Suprapubic skin (tissue), 4 donors: ENCODE measurements at regions not wholly inside any gene's neighbourhood (a gene's known extent, or its start where the extent isn't known, plus 50 kb on each side); places are given as distances from the start of the nearest gene placed in this dataset.

ENCODE experiments used
- DNase-seq, 2 donors: peaks; one replicate each; pipeline ENCODE4 v3.0.0-alpha.2; 2019; ENCODE audit warnings: low spot score in 2 of 2
- H3K27ac ChIP-seq: fragments of 200-600 bp; sonication (generic); one replicate; pipeline ENCODE4 v1.5.1; 2019
- H3K27me3 ChIP-seq: fragments of 200-600 bp; sonication (generic); one replicate; pipeline ENCODE4 v1.5.1; 2019
- H3K36me3 ChIP-seq: fragments of 200-600 bp; sonication (generic); one replicate; pipeline ENCODE4 v1.5.1; 2019
- H3K4me1 ChIP-seq: fragments of 200-600 bp; sonication (generic); one replicate; pipeline ENCODE4 v1.5.1; 2019
- H3K4me3 ChIP-seq: fragments of 200-600 bp; sonication (generic); one replicate; pipeline ENCODE4 v1.5.1; 2019; ENCODE audit warnings: mild to moderate bottlenecking
- H3K9me3 ChIP-seq: fragments of 200-600 bp; sonication (generic); one replicate; pipeline ENCODE4 v1.5.1; 2019
- EP300 ChIP-seq: sonication (generic); formaldehyde crosslinking; IDR thresholded peaks from one replicate; pipeline ENCODE4 v1.6.1; 2017; ENCODE audit warnings: antibody characterized with exemption
- POLR2A ChIP-seq, 2 donors: fragments of 450-650 bp; IDR thresholded peaks; one replicate each; pipeline ENCODE4 v1.6.1; 2017; ENCODE audit warnings: antibody characterized with exemption in 2 of 2, mild to moderate bottlenecking in 2 of 2, moderate library complexity in 2 of 2
- POLR2AphosphoS5 ChIP-seq, 3 donors: sonication (generic); formaldehyde crosslinking; IDR thresholded peaks; one replicate each; pipeline ENCODE4 v1.6.1; 2017; ENCODE audit warnings: antibody characterized with exemption in 3 of 3
- WGBS: methylation state at CpG from one replicate; pipeline ENCODE4 v1.1.5; 2018; 5-methylcytosine and 5-hydroxymethylcytosine counted together
- TF ChIP-seq, protein P1 (sequence below), 2 donors: fragments of 200-600 bp in 1 of 2; fragments of 450-650 bp in 1 of 2; sonication (generic) in 1 of 2; IDR thresholded peaks; one replicate each; pipeline ENCODE4 v1.5.1; 2016 to 2019; ENCODE audit warnings: antibody characterized with exemption in 2 of 2, mild to moderate bottlenecking in 1 of 2, moderate library complexity in 1 of 2

DNA sequence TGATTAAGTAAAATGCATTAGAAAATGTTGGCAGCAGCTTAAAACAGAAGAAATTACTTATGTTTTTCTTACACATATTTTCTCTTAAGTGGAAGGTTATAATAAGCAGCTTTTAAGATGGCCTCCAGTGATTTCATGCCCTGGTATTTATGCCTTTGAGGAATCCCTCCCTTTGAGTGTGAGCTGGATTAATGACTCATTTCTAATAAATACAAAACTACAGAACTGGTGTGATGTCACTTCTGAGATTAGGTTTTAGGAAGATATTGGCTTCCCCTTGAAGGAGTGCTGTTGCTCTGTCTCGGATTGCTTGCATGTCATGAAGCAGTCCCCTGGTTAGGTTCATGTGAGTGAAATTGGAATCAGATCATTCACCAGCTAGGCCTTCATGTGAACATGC is 143.2 kb upstream of the EPHA7 start:
- H3K27me3 ChIP-seq = no peaks in the 10 kb centered on the region
- H3K36me3 ChIP-seq = no peaks in the 10 kb centered on the region
- H3K4me1 ChIP-seq = no peaks in the 10 kb centered on the region
- H3K9me3 ChIP-seq = no peaks in the 10 kb centered on the region
- TF ChIP-seq POLR2A (IDR thresholded peaks at IDR 0.05) (no peak), POLR2AphosphoS5 (IDR thresholded peaks at IDR 0.05) (no peak), EP300 (no peak)
- TF ChIP-seq, protein P1, sequence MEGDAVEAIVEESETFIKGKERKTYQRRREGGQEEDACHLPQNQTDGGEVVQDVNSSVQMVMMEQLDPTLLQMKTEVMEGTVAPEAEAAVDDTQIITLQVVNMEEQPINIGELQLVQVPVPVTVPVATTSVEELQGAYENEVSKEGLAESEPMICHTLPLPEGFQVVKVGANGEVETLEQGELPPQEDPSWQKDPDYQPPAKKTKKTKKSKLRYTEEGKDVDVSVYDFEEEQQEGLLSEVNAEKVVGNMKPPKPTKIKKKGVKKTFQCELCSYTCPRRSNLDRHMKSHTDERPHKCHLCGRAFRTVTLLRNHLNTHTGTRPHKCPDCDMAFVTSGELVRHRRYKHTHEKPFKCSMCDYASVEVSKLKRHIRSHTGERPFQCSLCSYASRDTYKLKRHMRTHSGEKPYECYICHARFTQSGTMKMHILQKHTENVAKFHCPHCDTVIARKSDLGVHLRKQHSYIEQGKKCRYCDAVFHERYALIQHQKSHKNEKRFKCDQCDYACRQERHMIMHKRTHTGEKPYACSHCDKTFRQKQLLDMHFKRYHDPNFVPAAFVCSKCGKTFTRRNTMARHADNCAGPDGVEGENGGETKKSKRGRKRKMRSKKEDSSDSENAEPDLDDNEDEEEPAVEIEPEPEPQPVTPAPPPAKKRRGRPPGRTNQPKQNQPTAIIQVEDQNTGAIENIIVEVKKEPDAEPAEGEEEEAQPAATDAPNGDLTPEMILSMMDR (IDR thresholded peaks at IDR 0.05) = no peak
- WGBS = 57% methylated on average over 1 of the region's 1 CpG
- no peak for DNase-seq
- H3K4me3 ChIP-seq = no peak overlapping the region
- H3K27ac ChIP-seq = no peak overlapping the region

DNA sequence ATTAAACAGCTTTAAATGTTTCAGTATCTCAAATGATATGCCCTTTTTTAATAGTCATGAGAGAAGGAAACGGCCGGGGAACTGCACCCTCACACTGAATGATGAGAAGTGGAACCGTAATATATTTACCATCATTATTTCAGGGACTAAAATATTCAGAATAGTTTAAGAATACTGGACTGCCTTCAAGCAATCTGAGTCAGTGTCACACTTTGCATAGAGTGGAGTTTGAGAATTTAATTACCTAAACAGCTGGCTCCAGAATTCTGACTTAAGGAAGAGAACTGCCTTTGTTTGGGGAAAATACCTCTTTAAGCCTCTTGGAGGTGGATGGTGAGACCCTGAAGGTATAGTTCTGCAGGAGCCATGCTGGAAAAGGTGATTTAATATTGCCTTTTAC is 135.9 kb upstream of the EPHA7 start:
- no peaks in the 10 kb centered on the region for H3K27me3 ChIP-seq
- no peaks in the 10 kb centered on the region for H3K36me3 ChIP-seq
- 87% methylated on average over 3 of the region's 3 CpGs for WGBS
- no peak overlapping the region for H3K4me3 ChIP-seq
- H3K9me3 ChIP-seq = no peaks in the 10 kb centered on the region
- TF ChIP-seq EP300 = no peak
- TF ChIP-seq, protein P1 (IDR thresholded peaks at IDR 0.05) = no peak
- no peak for TF ChIP-seq POLR2A (IDR thresholded peaks at IDR 0.05)
- no peak for TF ChIP-seq POLR2AphosphoS5 (IDR thresholded peaks at IDR 0.05)
- DNase-seq = no peak
- H3K27ac ChIP-seq = no peak overlapping the region
- H3K4me1 ChIP-seq = no peaks in the 10 kb centered on the region

DNA sequence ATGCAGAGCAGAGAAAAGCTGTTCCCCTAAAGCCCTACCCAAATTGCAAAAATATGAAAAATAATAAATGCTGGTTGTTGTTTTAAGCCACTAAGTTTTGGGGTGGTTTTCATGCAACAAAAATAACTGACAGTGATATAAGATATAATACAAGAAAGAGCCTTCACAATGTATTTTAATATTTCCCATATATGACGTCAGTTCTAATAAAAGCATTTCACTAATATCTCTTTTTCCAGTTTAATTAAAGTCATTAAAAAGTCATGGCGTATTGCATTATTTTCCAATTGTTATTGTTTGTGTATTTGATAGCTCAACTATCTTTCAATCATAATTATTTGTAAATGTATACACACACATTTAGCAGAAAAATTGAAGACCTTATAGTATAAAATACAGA is 134.7 kb upstream of the EPHA7 start:
- Histone ChIP-seq H3K4me3 (no peak overlapping the region), H3K4me1 (no peaks in the 10 kb centered on the region), H3K27ac (no peak overlapping the region), H3K9me3 (no peaks in the 10 kb centered on the region), H3K27me3 (no peaks in the 10 kb centered on the region), H3K36me3 (no peaks in the 10 kb centered on the region)
- DNase-seq = no peak
- no peak for TF ChIP-seq POLR2AphosphoS5 (IDR thresholded peaks at IDR 0.05)
- TF ChIP-seq POLR2A (IDR thresholded peaks at IDR 0.05) = no peak
- no peak for TF ChIP-seq EP300
- TF ChIP-seq, protein P1 (IDR thresholded peaks at IDR 0.05) = no peak
- WGBS = 89% methylated on average over 2 of the region's 2 CpGs

DNA sequence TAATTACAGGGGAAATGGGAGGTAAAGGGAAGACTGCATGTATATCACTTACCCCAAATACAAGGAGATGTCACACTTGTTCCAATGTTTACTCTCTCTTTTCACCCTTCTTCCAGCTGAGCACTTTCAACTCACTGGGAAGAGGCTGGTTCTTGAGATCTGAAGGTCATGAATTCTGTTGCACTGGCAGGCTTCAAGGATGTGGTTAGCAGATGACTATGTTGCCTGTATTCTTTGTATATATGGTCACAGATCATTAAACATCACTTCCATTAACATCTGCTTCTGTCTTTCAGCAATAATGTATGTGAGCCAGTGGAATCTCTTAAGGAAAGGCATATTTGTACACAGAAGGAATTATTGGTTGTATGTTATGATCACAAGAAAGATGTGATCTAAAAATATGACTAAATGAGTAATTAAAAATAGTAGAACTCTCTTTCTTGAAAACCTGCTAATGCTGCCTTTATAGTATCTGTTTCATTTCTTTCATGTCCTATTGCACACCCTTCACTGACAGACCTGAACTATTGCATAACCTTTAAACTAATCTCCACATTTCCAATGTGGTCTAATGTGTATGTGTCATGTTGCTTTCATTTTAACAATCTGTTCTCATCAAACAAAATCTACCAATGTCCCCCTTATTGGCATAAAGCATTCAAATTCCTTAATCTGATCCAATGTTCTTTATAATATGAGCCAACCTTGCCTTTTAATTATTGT is 131.4 kb upstream of the EPHA7 start:
- Histone ChIP-seq H3K27me3 (no peaks in the 10 kb centered on the region), H3K36me3 (no peaks in the 10 kb centered on the region), H3K27ac (no peak overlapping the region), H3K9me3 (no peaks in the 10 kb centered on the region), H3K4me1 (no peaks in the 10 kb centered on the region), H3K4me3 (no peak overlapping the region)
- DNase-seq = no peak
- TF ChIP-seq, protein P1 (IDR thresholded peaks at IDR 0.05) = no peak
- no peak for TF ChIP-seq POLR2A (IDR thresholded peaks at IDR 0.05)
- no peak for TF ChIP-seq EP300
- no peak for TF ChIP-seq POLR2AphosphoS5 (IDR thresholded peaks at IDR 0.05)

DNA sequence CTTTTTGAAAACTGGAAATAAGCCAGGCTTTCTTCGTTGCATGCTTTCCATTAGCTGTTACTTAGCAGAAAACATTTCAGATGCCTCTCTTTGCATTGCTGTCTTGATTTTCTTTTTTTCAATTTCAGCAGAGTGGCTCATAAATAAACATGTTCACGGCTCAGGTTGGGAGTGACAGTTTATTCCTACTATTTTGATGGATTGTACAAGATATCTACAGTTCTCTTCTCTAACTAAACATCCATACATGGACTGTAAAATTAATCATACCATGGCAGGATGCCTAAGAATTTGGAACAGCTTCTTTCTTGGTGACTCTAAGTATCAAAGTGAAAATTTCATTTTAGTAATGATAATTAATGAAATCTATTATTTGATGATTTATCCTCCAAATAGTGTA is 130.5 kb upstream of the EPHA7 start:
- Histone ChIP-seq H3K4me1 (no peaks in the 10 kb centered on the region), H3K9me3 (no peaks in the 10 kb centered on the region), H3K27ac (no peak overlapping the region), H3K27me3 (no peaks in the 10 kb centered on the region), H3K4me3 (no peak overlapping the region), H3K36me3 (no peaks in the 10 kb centered on the region)
- TF ChIP-seq EP300 = no peak
- 32% methylated on average over 2 of the region's 2 CpGs for WGBS
- DNase-seq = no peak
